SH-SY5Y (cell line): ENCODE measurements at regions not wholly inside any gene's neighbourhood (a gene's known extent, or its start where the extent isn't known, plus 50 kb on each side); places are given as distances from the start of the nearest gene placed in this dataset.

ENCODE experiments used
- GATA2 ChIP-seq: IDR thresholded peaks from 2 replicates; pipeline ENCODE4 v1.6.1; 2011; ENCODE audit warnings: mild to moderate bottlenecking, low read depth, low read length
- GATA3 ChIP-seq: IDR thresholded peaks from 2 replicates; pipeline ENCODE4 v1.6.1; 2011; ENCODE audit warnings: low read depth, mild to moderate bottlenecking, low read length, moderate library complexity

DNA sequence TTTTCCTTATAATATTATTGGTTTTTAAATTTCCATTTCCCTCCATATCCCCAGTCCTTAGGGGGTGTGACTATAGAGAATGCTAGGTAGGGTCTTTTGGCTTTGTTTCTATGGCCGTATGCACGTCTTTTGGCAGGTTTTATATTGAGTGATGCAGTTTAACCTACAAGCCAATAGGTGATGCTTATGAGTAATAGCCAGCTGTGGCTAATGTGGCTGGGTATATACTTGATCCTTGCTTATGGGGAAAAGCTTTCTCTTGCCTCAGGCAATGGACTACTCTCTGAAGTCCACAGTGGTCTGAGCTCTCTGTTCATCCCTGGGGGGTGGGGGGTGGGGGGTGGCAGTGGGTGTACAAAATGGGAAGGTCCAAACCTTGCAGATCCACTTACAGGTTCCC is 223.9 kb downstream of the MFSD1 start:
- TF ChIP-seq GATA2 (no peak), GATA3 (no peak)
